Activated T-cell treated with anti-CD3 and anti-CD28 coated beads, Interleukin-2, amount 50 U/mL, for 72 hours (primary cell): ENCODE measurements at regions not wholly inside any gene's neighbourhood (a gene's known extent, or its start where the extent isn't known, plus 50 kb on each side); places are given as distances from the start of the nearest gene placed in this dataset.
A peak's percentile ranks its signal among the peaks of the same experiment; 100 is the strongest.

Experiments
- ATAC-seq, 2 donors: fragments of 150-1000 bp; cut with Tn5 transposase; replicated peaks in 1 of 2; 2 replicates each; pipeline ENCODE4 v1.10.0; 2021; ENCODE audit warnings: moderate library complexity in 2 of 2, mild to moderate bottlenecking in 1 of 2
- DNase-seq, 2 donors: peaks; one replicate each; pipeline ENCODE4 v3.0.0; 2021 to 2022; ENCODE audit warnings: mixed read lengths in 1 of 2
- H3K27ac Mint-ChIP-seq: one replicate; pipeline ENCODE4 v1.8.0; 2022; ENCODE audit warnings: mild to moderate bottlenecking, moderate library complexity, mixed read lengths
- H3K27me3 Mint-ChIP-seq: one replicate; pipeline ENCODE4 v1.8.0; 2022; ENCODE audit warnings: low read depth, mixed read lengths
- H3K36me3 Mint-ChIP-seq, 2 donors: one replicate each; pipeline ENCODE4 v1.8.0; 2022; ENCODE audit warnings: mixed read lengths in 2 of 2, mild to moderate bottlenecking in 1 of 2; ENCODE audit not compliant: insufficient read depth in 2 of 2
- H3K4me1 Mint-ChIP-seq: one replicate; pipeline ENCODE4 v1.8.0; 2022; ENCODE audit warnings: low read depth, mixed read lengths
- H3K4me3 Mint-ChIP-seq, 2 donors: one replicate each; pipeline ENCODE4 v1.8.0; 2022; ENCODE audit warnings: mild to moderate bottlenecking in 2 of 2, mixed read lengths in 2 of 2, moderate library complexity in 2 of 2
- H3K9me3 Mint-ChIP-seq, 2 donors: one replicate each; pipeline ENCODE4 v1.8.0; 2022; ENCODE audit warnings: mixed read lengths in 2 of 2

- peak; percentile 2 to 14 for ATAC-seq
- peak overlapping the region; percentile 100 for H3K27ac Mint-ChIP-seq
- peaks cover 55% of the 10 kb centered on the region for H3K4me1 Mint-ChIP-seq
- H3K9me3 Mint-ChIP-seq: peaks cover 0 to 2% of the 10 kb centered on the region in 2 donors
- H3K27me3 Mint-ChIP-seq: peaks cover 11% of the 10 kb centered on the region
- H3K4me3 Mint-ChIP-seq: peak overlapping the region; percentile 97 to 99
- H3K36me3 Mint-ChIP-seq: peaks cover 24 to 27% of the 10 kb centered on the region in 2 donors
- peak; percentile 83 to 86 for DNase-seq
These were observed 217.8 kb upstream of the MKLN1 start for GRCh38 chr7:131109759-131110296.

GRCh38 chr7:131110297-131111080 is 217.2 kb upstream of the MKLN1 start:
- H3K9me3 Mint-ChIP-seq: peaks cover 0 to 2% of the 10 kb centered on the region in 2 donors
- H3K4me1 Mint-ChIP-seq: peaks cover 48% of the 10 kb centered on the region
- H3K27me3 Mint-ChIP-seq: peaks cover 11% of the 10 kb centered on the region
- peak overlapping the region; percentile 81 for H3K27ac Mint-ChIP-seq
- H3K36me3 Mint-ChIP-seq: peaks cover 21 to 22% of the 10 kb centered on the region in 2 donors
- ATAC-seq: no peak
- peak in 1 of 2 donors; percentile 13 for DNase-seq
- peak overlapping the region; percentile 97 to 99 for H3K4me3 Mint-ChIP-seq

- Mint-ChIP-seq H3K27ac (peak overlapping the region; percentile 81), H3K36me3 (peaks cover 20 to 21% of the 10 kb centered on the region in 2 donors), H3K9me3 (peaks cover 0 to 2% of the 10 kb centered on the region in 2 donors), H3K4me1 (peaks cover 48% of the 10 kb centered on the region), H3K4me3 (peak overlapping the region; percentile 97 to 99), H3K27me3 (peaks cover 11% of the 10 kb centered on the region)
- peak in 1 of 2 donors; percentile 32 for DNase-seq
- peak in 1 of 2 donors; percentile 8 for ATAC-seq
These were observed 216.5 kb upstream of the MKLN1 start for GRCh38 chr7:131111081-131111576.

GRCh38 chr7:131111792-131112191 is 215.9 kb upstream of the MKLN1 start:
- no peak for DNase-seq
- H3K27ac Mint-ChIP-seq: peak overlapping the region; percentile 10
- peak overlapping the region in 1 of 2 donors; percentile 32 for H3K4me3 Mint-ChIP-seq
- H3K36me3 Mint-ChIP-seq: peaks cover 13 to 15% of the 10 kb centered on the region in 2 donors
- ATAC-seq: no peak
- peaks cover 48% of the 10 kb centered on the region for H3K4me1 Mint-ChIP-seq
- peaks cover 0 to 2% of the 10 kb centered on the region in 2 donors for H3K9me3 Mint-ChIP-seq
- H3K27me3 Mint-ChIP-seq: peaks cover 11% of the 10 kb centered on the region

GRCh38 chr7:131112431-131112830 is 215.2 kb upstream of the MKLN1 start:
- peaks cover under 1 to 3% of the 10 kb centered on the region in 2 donors for H3K9me3 Mint-ChIP-seq
- H3K27me3 Mint-ChIP-seq: peaks cover 11% of the 10 kb centered on the region
- H3K27ac Mint-ChIP-seq: peak overlapping the region; percentile 10
- DNase-seq: no peak
- no peak for ATAC-seq
- peaks cover 48% of the 10 kb centered on the region for H3K4me1 Mint-ChIP-seq
- peak overlapping the region in 1 of 2 donors; percentile 34 for H3K4me3 Mint-ChIP-seq
- peaks cover 11 to 14% of the 10 kb centered on the region in 2 donors for H3K36me3 Mint-ChIP-seq

- Mint-ChIP-seq H3K9me3 (peaks cover 6 to 10% of the 10 kb centered on the region in 2 donors), H3K4me3 (no peak overlapping the region), H3K27me3 (peaks cover 11% of the 10 kb centered on the region), H3K36me3 (peaks cover 16 to 17% of the 10 kb centered on the region in 2 donors), H3K4me1 (peaks cover 27% of the 10 kb centered on the region), H3K27ac (no peak overlapping the region)
- ATAC-seq: no peak
- DNase-seq: no peak
These were observed 212.3 kb upstream of the MKLN1 start for GRCh38 chr7:131115340-131115739.

- peaks cover 11% of the 10 kb centered on the region for H3K27me3 Mint-ChIP-seq
- DNase-seq (no peak), ATAC-seq (no peak)
- peaks cover 6% of the 10 kb centered on the region for H3K4me1 Mint-ChIP-seq
- H3K4me3 Mint-ChIP-seq: no peak overlapping the region
- no peak overlapping the region for H3K27ac Mint-ChIP-seq
- peaks cover 16 to 18% of the 10 kb centered on the region in 2 donors for H3K36me3 Mint-ChIP-seq
- H3K9me3 Mint-ChIP-seq: peaks cover 6 to 10% of the 10 kb centered on the region in 2 donors
These were observed 210.2 kb upstream of the MKLN1 start for GRCh38 chr7:131117439-131117838.

GRCh38 chr7:131119381-131119780 is 208.3 kb upstream of the MKLN1 start:
- peaks cover 4 to 10% of the 10 kb centered on the region in 2 donors for H3K9me3 Mint-ChIP-seq

GRCh38 chr7:131122394-131122793 is 205.3 kb upstream of the MKLN1 start:
- ATAC-seq (peak; percentile 54 to 87), DNase-seq (peak in 1 of 2 donors; percentile 22)
- H3K4me1 Mint-ChIP-seq: no peaks in the 10 kb centered on the region
- peaks cover 8% of the 10 kb centered on the region for H3K27me3 Mint-ChIP-seq
- H3K36me3 Mint-ChIP-seq: peaks cover 13 to 15% of the 10 kb centered on the region in 2 donors
- H3K9me3 Mint-ChIP-seq: peaks cover 4 to 10% of the 10 kb centered on the region in 2 donors
- H3K4me3 Mint-ChIP-seq: no peak overlapping the region
- no peak overlapping the region for H3K27ac Mint-ChIP-seq

More at GRCh38 chr7:131119381-131119780, 208.3 kb upstream of the MKLN1 start:
- peaks cover under 1% of the 10 kb centered on the region for H3K27me3 Mint-ChIP-seq
- H3K36me3 Mint-ChIP-seq: peaks cover 13 to 17% of the 10 kb centered on the region in 2 donors
- no peak for ATAC-seq
- DNase-seq: no peak
- H3K27ac Mint-ChIP-seq: no peak overlapping the region
- no peaks in the 10 kb centered on the region for H3K4me1 Mint-ChIP-seq
- no peak overlapping the region for H3K4me3 Mint-ChIP-seq

GRCh38 chr7:131124001-131124629 is 203.6 kb upstream of the MKLN1 start:
- Mint-ChIP-seq H3K27ac (no peak overlapping the region), H3K9me3 (peaks cover 0 to 3% of the 10 kb centered on the region in 2 donors), H3K4me1 (no peaks in the 10 kb centered on the region), H3K4me3 (no peak overlapping the region), H3K27me3 (peaks cover 8% of the 10 kb centered on the region), H3K36me3 (peaks cover 3 to 7% of the 10 kb centered on the region in 2 donors)
- no peak for DNase-seq
- no peak for ATAC-seq

GRCh38 chr7:131124867-131125266 is 202.8 kb upstream of the MKLN1 start:
- Mint-ChIP-seq H3K4me1 (no peaks in the 10 kb centered on the region), H3K9me3 (no peaks in the 10 kb centered on the region), H3K27ac (no peak overlapping the region), H3K4me3 (no peak overlapping the region), H3K36me3 (peaks cover 0 to 3% of the 10 kb centered on the region in 2 donors), H3K27me3 (peaks cover 8% of the 10 kb centered on the region)
- ATAC-seq (no peak), DNase-seq (no peak)

- Mint-ChIP-seq H3K4me3 (no peak overlapping the region), H3K36me3 (no peaks in the 10 kb centered on the region)
These were observed 197.4 kb upstream of the MKLN1 start for GRCh38 chr7:131130324-131130723.

More at GRCh38 chr7:131130324-131130723, 197.4 kb upstream of the MKLN1 start:
- DNase-seq (no peak), ATAC-seq (no peak)
- H3K27ac Mint-ChIP-seq: no peak overlapping the region
- no peaks in the 10 kb centered on the region for H3K9me3 Mint-ChIP-seq
- no peaks in the 10 kb centered on the region for H3K4me1 Mint-ChIP-seq
- H3K27me3 Mint-ChIP-seq: peaks cover under 1% of the 10 kb centered on the region
